GM19324 (cell line): ENCODE measurements at regions not wholly inside any gene's neighbourhood (a gene's known extent, or its start where the extent isn't known, plus 50 kb on each side); places are given as distances from the start of the nearest gene placed in this dataset.
"Not testable (repeated sequence)": the region's sequence is repeated elsewhere in the genome, so short reads cannot be mapped to it uniquely, and the experiment has no call there.

ENCODE experiments used
- ATAC-seq: cut with Tn5 transposase; IDR thresholded peaks from one replicate; pipeline ENCODE4 v1.9.1; 2021; ENCODE audit warnings: mild to moderate bottlenecking, moderate library complexity; ENCODE audit not compliant: unreplicated experiment, low FRiP score

DNA sequence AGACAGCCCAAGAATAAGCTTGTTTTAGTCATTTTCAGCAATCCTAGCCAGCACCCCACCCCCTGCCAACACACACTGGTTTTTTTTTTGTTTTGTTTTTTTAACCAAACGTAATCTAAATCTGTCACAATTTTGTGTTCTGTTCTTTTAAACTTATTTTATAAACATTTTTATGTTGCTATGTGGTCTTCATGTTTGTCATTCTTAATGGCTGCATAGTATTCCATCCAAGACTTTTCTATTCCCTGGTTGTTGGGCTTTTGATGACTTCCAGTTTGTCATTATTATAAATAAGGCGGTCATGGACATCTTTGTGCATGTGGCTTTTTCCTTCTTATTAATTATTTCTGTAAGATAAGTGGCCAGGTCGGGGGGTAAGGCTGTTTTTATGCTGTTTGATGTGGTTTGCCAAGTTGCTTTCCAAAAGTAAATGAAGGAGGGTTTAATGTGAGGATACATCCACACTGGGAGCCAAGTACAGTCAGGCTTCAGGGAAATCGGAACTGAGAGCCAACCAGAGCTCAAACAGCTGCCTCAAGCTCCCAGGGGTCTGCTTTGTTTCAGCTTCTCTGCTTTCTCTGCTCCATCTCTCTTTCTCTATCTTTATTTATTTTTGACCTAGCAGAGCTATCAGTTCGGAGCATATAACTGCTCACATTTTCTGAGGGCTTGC lies 125.8 kb downstream of the VEGFA start:
- ATAC-seq: no peak

DNA sequence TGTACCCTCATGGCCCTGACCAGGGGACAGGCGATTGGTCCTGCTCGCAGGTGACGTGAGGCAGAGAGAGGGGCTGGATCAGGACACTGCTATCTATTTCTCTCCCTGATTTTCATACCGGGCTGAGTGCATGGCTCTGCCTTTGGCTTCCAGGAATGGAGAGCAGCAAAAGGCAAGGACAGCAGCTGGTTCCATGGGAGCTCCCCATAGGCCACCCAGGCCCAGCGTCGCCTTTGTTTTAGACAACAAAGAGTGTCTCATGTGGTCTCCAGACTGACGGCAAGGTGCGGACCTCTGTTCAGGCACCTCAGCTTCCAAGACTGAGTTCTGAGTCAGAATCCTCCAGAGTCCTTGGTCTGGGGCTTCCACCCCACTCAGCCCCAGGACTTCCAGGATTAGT lies 123.1 kb downstream of the VEGFA start:
- ATAC-seq: no peak

DNA sequence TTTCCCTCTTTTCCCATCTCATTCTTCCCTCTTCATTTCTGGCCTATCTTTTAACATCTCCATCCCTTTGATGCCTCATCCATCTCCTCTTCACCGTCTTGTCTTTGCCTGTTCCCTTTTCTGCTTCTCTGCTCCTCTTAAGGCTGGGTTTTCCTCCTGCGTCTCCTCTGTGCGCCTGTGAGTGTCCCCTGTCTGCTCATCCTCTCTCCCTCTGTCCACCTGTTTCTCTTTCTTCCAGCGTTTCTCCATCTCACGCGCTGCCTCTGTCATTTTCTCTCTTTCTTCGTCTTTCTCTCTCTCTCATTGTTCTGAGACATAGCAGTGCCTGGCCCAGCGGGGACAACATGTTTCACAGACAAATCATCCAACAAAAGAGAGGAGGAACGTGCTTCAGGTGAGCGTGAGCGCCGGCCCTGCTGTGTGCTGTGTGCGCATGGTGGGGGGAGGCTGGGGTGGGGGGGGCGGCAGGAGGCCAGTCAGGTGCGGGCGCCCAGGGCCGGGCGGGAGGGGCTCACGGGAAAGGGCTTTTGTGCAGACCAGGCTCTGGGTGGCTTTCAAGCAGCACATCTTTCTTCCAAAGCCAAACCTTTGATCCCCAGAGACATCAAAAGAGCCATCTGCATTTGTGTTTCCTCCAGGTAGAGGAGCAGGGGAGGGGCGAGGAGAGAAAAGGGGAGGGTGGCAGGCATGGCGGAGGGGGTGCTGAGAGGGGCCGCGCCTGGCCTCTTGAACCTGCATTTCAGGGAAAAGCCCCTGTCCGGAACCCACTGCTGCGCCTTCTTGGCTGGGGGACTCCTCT lies 121.3 kb downstream of the VEGFA start:
- ATAC-seq: no peak

DNA sequence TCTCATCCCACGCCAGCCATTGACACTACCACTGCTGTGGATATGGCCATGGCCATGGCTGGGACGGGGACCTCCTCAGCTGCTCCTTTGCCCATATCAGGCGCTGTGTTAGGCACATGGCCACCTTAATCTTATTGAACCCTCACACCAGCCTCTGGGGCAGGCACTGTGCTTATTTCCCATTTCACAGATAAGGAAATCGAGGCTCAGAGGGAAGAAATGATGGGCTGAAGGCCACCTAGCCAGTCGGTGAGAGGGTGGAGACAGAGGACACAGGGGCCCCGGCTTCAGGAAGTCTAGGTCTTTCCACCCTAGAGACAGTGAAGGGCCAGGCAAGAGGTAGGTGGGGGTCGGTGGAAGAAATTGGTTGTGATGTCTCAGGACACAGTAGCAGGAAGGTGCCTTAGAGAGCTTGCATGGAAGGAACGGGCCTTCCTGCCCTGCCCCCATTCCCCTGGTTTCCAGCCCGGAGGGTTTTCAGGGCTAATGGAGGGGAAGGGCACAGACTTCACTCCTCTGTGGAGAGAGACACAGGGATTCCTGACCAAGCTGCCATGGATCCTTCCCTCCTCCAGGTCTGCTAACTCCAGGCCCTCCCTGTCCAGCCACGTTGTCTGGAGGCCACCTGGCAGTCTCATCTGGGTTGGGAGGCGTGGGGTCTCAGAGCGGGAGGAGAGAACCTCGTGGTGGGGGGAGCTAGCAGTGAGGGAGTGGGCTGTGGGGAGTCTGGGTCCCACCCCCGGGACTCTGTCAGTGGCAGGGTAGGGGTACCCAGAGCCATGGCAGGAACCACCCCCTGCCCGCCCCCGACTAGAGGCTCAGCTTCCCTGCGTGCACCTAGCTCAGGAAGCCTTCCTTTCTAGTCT lies 120.4 kb downstream of the VEGFA start:
- no peak for ATAC-seq

DNA sequence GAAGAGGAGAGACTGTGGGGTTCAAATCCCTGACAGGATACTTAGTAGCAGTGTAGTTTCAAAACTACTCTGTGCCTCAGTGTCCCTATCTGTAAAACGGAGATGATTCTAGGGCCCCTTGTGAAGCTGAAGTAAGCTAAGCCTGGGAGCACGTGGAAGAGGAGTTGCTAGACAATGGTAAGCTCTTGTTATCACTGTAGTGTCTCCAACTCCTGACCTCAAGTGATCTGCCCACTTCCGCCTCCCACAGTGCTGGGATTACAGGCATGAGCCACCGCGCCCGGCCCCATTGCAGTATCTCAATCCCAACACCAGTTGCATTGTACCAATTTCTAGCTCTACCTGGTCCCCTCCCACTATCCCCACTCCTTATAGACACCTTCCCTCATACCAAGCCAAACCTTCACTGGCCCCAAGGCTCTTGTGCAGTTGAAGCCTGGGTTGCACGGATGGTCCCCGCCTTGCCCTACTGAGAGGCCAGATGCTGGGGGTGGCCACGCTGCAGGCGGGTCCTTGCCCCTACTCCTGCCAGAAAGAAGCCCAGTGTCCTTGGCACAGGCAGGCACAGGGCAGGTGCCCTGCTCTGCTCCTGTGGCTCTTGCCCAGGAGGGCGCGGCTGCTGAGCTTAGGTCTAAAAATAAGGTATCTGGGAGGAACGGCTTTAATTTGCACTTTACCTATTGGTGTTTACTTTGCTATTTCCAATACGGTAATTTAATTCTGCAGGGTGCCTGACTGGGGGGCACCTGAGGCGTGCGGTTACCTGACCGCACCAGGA lies 118.1 kb downstream of the VEGFA start:
- no peak for ATAC-seq

DNA sequence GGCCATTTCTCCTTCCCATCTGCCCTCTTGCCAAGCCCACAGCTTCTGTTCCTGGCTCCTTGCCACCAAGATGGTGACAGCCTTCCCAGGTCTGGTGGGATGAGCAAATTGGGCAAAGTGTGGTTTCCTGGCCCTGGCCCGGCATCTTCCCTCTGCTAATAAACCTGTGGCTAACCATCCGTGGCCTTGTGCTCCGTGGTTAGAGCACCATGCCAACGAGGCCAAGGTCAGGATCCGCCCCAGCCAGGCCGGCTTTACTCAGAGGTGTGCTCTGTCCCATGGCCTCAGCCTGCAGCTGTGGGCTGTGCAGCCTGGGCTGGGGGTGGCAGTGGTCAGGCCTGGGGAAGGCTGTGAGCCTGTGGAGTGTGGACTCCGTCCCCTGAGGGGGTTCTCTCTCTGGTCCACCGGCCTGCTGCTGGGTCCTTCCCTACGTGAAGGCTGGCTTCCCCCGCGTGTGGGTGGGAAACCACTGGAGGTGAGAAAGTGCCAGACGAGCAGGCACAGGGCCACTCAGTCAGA lies 117.4 kb downstream of the VEGFA start:
- no peak for ATAC-seq

DNA sequence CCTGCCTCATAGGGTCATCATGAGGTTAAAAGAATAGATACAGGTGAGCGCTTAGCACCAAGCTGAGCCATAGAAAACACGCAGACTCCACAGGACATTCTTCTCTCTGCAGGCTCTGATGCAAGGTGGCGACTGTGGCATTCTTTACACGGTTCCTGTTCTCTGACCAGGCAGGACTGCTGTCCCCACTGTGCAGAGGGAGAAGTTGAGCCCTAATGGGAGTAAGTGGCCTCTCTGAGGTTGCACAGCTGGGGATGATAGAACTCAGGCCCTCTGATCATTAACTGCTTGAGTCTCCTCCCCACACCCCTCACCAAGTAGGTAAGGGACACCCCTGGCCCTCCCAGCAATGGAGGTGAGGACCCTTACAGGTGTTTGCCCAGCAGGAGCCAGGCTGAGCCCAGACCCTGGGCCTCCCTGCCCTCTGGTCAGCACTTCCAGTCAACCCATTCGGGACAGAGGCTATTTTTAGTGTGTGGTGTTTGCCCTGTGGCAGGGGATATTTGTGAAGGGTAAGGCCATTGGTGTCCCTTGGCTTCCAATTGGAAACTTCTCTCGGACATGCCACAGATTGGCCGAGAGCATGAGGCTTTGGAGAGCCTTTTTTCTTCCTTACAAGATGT lies 116.8 kb downstream of the VEGFA start:
- ATAC-seq: no peak

DNA sequence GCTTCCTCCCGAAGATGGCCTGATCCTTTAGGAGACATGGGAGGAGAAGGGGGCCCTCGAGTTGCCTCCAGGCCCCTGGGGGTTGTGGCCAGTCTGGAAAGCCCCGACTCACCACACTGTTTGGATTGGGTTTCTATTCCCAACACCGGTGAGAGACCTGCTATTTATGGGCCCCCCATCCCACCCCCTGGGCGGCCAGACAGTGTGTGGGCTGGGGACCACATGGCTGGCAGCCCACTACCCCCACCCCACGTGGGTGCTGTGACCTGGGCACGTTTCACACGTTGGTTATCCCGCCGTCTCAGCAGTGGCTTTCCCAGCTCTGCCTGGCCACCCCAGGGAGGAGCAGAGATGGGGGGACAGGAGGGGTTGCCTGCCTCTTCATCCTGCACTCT lies 116.1 kb downstream of the VEGFA start:
- ATAC-seq: no peak

DNA sequence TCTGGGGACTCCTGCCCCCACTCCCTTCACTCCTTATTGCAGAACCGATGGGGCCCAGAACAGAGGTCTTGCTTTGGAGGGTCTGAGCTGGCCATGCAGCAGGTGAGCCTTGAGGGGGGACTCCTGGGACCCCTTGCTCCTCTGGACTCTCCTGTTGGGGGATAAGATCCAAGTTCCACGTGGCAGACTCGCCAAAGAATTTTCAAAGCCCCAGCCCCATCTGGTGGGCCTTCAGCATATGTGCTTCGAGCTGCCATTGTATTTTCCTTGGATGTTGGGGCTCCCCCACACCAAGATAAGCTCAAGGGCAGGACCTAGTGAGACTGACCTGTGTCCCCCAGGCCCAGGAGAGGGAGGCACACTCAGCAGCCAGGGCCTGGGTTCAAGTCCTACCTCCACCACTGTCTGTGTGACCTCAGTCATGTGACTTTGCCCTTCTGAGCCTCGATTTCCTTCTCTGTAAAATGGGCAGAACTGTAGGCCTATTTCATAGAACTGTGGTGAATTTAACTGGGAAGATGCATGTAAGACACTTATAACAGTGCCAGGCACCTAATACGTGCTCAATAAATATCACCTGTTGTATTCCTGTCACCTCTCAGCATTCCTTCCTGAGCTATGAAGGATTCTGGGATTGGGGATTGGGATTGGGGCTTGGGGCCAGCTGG lies 115.5 kb downstream of the VEGFA start:
- no peak for ATAC-seq

DNA sequence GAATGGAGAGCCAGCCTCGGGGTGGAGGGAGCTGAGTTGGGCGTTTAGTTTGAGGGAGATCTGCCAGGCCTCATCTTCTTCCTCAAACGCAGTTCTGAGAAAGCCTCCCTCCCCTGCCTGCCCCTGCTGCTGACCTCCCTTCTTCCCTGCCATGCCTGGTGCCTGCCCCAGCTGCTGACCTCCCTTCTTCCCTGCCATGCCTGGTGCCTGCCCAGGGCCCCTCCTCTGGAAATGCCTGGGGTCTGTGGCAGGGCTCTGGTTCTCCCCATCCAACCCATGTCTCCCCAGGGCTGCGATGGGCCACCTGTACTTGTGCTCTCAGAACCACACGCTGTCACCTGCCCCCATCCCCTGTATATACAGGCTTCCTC lies 114.6 kb downstream of the VEGFA start:
- no peak for ATAC-seq

DNA sequence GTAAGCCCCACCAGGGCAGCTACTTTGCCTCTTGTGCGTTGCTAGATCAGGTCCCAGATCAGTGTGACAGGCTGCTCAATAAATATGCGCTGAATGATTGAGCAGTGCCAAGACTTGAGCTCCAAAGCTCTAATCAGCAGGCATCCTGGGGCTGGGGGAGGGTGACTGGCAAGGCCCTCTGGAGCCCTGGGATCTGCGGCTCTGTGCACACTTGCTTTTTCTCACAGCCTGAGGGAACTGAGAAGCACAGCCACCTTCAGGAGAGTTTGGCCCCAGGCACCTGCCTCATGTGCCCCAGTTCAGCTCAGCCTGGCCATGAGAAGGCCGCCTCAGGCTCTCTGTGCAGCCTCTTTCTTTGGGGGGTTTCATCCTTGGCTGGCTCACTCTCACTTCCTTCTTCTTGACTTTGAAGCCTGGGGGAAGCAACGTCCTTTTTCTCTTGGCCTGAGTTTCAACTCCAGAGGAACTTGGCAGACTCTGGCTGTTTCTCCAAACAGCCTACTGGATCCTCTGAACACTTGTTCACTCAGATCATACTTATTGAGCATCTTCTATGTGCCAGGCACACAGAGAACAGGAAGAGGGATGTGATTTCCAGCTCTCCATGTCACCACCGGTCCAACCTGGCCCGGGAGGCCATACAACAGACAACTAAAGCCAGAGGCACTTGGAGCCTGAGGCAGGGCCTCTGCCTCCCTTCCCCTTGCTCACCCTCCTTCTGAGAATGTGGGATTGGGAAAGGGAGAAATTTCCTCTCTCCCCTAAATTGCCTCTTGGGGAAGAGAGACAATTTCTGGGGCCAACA lies 114.0 kb downstream of the VEGFA start:
- no peak for ATAC-seq

DNA sequence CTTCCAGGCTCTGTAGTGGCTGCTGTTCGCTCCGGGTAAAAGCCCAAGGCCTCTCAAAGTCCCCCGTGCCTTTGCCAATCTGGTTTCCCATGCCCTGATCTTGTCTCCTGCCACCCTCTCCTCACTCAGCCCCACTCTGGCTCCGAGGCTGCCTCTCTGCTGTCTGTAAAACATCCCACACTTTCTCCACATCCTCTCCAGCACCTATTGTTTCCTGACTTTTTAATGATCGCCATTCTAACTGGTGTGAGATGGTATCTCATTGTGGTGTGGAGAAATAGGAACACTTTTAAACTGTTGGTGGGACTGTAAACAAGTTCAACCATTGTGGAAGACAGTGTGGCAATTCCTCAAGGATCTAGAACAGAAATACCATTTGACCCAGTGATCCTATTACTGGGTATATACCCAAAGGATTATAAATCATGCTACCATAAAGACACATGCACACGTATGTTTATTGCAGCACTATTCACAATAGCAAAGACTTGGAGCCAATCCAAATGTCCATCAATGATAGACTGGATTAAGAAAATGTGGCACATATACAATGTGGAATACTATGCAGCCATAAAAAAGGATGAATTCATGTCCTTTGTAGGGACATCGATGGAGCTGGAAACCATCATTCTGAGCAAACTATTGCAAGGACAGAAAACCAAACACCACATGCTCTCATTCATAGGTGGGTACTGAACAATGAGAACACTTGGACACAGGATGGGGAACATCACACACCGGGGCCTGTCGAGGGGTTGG lies 112.9 kb downstream of the VEGFA start:
- not testable (repeated sequence) for ATAC-seq

DNA sequence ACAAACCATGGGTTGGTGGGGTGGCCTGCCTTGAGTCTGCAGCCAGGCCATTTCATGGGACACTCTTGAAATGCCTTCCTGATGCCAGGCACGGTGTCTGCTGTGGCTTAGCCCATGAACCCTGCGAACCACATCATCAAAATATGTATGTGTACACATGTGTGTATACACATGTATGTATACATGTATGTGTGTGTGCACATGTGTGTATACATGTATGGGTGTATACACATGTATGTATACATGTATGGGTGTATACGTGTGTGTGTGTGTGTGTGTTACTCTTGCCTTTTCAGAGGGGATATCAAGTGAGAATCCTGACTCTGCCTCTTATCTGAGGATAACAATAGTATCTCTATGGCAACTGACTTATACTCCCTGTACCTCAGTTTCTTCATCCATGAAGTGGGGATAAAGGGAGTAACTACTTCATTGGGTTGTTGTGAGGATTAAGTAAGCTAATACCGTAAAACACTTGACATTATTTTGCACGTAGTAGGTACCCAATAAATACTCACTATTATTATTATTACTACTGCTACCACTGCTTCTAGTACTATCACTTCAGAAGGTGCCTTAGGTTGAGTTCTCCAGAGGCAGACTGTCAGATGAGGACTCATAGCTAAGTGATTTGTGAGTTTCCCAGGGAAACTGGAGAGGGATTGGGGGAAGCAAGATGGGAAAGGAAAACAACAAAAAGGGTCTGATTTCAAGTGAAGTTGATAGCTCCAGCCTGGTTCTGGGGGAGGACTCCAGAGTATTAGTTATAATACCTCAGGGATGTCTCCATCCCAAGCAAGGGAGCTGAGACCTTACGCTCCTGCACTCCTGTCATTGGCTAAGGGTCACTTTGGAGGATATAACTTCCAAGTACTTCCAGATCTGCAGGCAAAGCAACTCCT lies 110.5 kb downstream of the VEGFA start:
- ATAC-seq: no peak

DNA sequence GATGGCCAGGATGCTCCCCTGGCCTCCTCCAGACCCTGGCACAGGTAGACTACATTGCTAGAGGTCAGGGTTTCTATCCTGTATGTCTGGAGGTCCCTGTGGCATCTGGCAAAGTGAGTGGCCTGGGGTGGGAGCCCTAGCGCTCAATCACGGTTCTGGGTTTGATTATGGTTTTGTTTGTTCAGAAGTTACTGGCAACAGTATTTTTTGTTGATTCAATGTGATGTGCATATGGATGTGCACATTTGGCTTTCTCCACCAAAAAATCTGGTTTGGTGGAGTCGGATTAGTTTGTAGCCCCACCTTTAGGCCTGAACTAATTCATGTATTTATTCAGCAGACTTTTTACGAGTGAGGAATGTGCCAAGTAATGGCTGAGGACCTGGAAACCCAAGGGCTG lies 109.7 kb downstream of the VEGFA start:
- no peak for ATAC-seq

DNA sequence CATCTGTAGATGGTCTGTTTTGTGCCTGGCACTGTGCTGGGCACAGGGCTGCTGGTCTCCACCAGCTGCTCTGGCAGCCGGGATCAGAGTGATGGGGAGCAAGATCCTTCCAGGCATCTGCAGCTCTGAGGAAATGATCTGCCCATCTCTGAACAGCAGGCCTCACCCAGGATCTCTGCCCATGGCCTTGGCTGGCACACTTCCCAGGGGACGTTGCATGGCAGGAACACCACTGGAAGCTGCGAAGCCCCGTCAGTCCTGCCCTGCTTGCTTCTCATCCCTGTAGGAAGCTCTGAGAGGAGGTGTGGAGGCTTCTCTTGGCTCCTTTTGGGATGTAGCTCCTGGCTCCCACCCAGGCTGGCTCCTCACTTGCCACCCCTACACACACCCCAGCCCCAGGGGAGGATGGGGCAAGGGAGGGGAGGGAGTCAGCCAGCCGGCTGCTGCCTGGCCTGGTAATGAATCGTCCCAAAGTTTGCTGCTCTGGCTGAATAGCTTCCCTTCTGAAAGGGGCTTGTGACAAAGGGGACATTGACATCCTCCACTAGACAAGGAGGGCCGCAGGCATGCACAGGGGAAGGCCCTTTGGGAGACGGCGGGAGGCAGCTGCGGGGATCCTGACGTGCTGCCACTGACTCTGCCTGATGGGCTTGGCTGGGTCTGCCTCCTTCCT lies 108.9 kb downstream of the VEGFA start:
- no peak for ATAC-seq

DNA sequence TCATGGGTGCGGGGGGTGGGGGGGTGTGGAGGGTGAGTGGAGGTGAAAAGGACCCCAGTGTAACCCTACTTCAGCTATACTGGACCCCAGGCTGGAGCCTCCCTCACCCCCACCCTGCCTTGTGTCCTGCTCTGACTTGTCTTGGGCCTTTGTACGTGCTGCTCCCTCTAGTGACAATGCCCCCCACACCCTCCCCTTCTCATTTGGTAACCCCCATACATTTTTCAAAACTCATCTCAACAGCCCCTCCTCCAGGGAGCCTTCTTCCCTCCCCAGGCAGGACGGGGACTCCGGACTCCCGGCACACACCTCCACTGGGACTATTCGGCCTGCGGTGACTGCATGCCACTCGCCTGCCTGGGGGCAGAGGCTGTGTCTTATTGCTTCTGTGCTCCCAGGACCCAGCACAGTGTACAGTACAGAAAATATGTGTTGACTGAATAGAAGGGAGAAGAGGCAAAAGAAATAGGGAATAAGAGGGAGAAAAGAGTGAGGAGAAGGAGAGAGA lies 108.2 kb downstream of the VEGFA start:
- ATAC-seq: no peak
